Choroid plexus epithelial cell (primary cell): ENCODE measurements at regions not wholly inside any gene's neighbourhood (a gene's known extent, or its start where the extent isn't known, plus 50 kb on each side); places are given as distances from the start of the nearest gene placed in this dataset.

Experiments
- DNase-seq: peaks from one replicate; pipeline ENCODE4 v3.0.0-alpha.2; 2010; ENCODE audit warnings: low read depth
- H3K4me3 ChIP-seq: 2 replicates; pipeline ENCODE4 v1.5.1; 2011; ENCODE audit warnings: low read depth, mild to moderate bottlenecking, control low read depth, low read length, moderate library complexity
- TF ChIP-seq, protein P1 (sequence below): conservative IDR thresholded peaks from 2 replicates; pipeline ENCODE4 v1.5.1; 2011; ENCODE audit warnings: low read depth, mild to moderate bottlenecking, control low read depth, inconsistent platforms, low read length, moderate library complexity

DNA sequence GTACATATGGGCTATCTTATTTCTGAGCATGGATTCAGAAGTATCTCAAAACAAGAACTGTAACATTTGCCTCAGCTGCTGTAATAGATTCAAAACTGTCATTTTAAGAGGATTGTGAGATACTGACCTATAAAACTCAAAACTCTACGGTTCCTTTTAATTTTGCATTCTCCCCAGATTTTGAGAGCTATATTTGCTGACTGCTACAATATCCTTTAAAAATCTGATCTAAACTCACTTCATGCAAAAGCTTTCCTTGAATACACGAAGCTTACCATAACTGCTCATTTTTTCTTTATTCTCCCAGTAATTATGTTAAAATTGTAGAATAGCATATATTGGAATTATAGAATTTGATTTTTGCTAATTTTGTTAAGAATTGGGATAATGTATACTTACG, 158.7 kb upstream of the ROBO1 start:
- DNase-seq, result no peak

DNA sequence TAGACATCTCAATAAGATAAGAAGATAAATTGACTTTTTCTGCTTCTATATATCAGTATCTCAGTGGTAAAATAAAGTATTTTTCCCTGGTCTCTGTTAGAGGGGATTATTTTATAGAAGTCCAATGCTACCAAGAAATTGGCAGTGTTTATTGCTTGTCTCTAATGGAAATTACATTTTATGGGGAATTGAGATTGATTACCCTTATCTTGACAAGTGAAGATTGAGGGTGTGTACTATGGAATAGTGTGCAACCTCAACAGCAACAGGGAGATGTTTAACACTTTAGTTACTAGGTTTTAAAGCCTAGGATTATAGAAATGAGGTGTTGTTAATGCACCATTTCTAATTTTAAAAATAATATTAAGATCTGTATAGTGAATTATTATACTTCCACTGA, 154.8 kb upstream of the ROBO1 start:
- no peak overlapping the region for H3K4me3 ChIP-seq
- TF ChIP-seq, protein P1, sequence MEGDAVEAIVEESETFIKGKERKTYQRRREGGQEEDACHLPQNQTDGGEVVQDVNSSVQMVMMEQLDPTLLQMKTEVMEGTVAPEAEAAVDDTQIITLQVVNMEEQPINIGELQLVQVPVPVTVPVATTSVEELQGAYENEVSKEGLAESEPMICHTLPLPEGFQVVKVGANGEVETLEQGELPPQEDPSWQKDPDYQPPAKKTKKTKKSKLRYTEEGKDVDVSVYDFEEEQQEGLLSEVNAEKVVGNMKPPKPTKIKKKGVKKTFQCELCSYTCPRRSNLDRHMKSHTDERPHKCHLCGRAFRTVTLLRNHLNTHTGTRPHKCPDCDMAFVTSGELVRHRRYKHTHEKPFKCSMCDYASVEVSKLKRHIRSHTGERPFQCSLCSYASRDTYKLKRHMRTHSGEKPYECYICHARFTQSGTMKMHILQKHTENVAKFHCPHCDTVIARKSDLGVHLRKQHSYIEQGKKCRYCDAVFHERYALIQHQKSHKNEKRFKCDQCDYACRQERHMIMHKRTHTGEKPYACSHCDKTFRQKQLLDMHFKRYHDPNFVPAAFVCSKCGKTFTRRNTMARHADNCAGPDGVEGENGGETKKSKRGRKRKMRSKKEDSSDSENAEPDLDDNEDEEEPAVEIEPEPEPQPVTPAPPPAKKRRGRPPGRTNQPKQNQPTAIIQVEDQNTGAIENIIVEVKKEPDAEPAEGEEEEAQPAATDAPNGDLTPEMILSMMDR, result no peak
- no peak for DNase-seq

More for the DNA sequence above, 158.7 kb upstream of the ROBO1 start:
- TF ChIP-seq, protein P1, result no peak
- H3K4me3 ChIP-seq, result no peak overlapping the region

DNA sequence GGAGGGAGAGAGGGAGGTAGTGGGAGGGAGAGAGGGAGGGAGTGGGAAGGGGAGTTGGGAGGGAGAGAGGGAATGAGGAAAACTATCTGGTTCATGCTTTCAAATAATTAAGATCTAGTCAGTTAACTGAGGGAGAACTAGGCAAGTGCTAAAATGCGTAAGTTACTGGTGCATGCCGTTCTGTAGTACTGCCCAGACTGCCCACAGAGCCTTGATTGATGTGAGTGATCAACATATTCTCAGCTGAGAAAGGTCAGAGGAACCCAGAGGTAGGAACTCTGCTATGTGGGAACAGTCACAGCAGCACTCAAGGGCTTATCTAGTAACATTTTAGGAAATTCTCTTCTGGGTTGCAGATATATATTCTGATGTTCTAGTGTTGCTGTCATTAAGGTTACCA, 149.8 kb upstream of the ROBO1 start:
- no peak for DNase-seq
- no peak overlapping the region for H3K4me3 ChIP-seq
- TF ChIP-seq, protein P1, result no peak

DNA sequence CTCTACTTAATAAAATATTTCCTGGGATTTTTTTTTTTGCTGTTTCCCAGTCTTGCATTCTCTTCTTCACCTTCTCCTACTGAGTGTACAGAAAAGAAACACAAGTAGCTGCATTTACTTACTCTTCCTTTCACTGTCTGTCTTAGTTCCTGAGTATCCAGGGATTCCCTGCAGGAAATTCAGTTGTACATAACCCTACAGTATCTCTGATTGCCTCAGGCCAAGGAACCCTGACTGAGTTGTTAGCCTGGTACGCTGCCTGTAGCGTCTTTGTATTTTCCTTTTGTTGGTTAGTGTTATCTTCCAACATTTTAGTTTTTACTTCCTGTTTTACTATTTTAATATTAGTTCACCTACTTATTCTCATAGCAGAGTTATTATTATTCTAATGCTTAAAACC, 142.5 kb upstream of the ROBO1 start:
- H3K4me3 ChIP-seq, result no peak overlapping the region
- no peak for DNase-seq
- TF ChIP-seq, protein P1, result no peak

DNA sequence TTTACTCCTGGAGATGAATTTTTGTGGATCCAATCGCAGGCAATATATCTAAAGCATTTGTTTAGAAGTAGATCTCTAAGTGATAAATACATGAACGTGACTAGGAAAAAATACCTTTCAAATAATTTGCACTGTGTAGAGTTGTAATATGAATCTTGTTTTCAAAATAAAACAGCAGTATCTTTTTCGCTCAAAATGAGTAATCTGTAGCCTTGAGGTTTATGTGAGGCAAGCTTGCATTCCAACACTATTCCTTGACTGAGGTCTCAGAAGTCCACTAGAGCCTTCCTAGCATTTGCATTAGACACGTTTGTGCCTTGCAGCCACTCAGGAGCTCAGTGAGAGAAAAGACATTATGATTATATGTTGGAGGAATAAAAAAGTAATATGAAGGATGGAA, 138.3 kb upstream of the ROBO1 start:
- TF ChIP-seq, protein P1, result no peak
- peak; percentile 63 for DNase-seq
- no peak overlapping the region for H3K4me3 ChIP-seq

DNA sequence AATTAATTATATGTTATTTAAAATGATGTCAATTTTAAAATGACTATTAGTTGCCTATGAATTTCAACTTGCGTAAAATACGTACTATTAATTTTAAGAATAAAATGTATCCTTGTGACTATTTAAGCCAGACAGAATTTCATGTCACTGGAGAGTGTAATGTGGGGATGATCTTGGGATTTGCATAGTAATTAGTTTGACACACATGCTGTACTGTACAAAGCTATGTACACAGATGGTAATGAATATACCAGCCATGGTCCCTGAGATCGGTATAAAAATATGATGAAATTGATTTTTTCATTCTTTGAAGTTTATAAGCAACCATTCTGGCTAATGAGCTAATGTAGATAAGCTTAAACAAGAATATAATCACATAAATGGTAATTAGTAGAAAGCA, 134.4 kb upstream of the ROBO1 start:
- TF ChIP-seq, protein P1, result no peak
- DNase-seq, result no peak
- H3K4me3 ChIP-seq, result no peak overlapping the region

DNA sequence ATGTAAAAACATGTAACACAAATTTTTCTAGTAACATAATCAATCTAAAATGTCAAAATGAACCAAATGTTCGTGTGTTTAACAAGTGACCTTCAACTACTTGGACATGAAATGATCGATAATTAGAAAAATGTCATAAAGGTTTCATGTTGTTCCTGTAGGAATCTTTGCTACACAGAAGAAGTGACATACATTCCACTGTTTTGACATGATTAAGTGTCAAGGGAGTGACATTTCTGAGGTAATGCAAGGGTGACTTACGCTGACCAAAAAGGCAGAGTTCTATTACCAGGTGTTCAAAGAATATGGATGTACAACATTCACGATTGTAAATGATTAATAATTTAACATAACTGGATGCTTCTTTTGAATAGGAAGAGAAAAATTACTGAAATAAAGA, 131.1 kb upstream of the ROBO1 start:
- H3K4me3 ChIP-seq, result no peak overlapping the region
- TF ChIP-seq, protein P1, result no peak
- DNase-seq, result no peak
